ENCODE measurements at regions not wholly inside any gene's neighbourhood (a gene's known extent, or its start where the extent isn't known, plus 50 kb on each side); places are given as distances from the start of the nearest gene placed in this dataset.
"Not testable (repeated sequence)": the region's sequence is repeated elsewhere in the genome, so short reads cannot be mapped to it uniquely, and the experiment has no call there.

- no peak for DNase-seq (ENCODE audit: low read depth in 2 of 2)
Observed at GRCh38 chr10:44008270-44008916, 359.7 kb upstream of the ZNF32 start.

GRCh38 chr10:44006771-44007170 is 358.1 kb upstream of the ZNF32 start:
- DNase-seq (ENCODE audit: low read depth in 2 of 2): no peak

GRCh38 chr10:44005788-44006099 is 357.1 kb upstream of the ZNF32 start:
- no peak for DNase-seq (ENCODE audit: low read depth in 2 of 2)

GRCh38 chr10:44004913-44005787 is 356.5 kb upstream of the ZNF32 start:
- DNase-seq (ENCODE audit: low read depth in 2 of 2): no peak

GRCh38 chr10:43998021-43998809 is 349.5 kb upstream of the ZNF32 start:
- no peak for DNase-seq (ENCODE audit: low read depth in 2 of 2)

- DNase-seq (ENCODE audit: low read depth in 2 of 2): no peak
Observed at GRCh38 chr10:43997330-43997729, 348.6 kb upstream of the ZNF32 start.

- no peak for DNase-seq (ENCODE audit: low read depth in 2 of 2)
Observed at GRCh38 chr10:43994539-43994938, 345.9 kb upstream of the ZNF32 start.

GRCh38 chr10:43992816-43993215 is 344.1 kb upstream of the ZNF32 start:
- DNase-seq (ENCODE audit: low read depth in 2 of 2): not testable (repeated sequence)

- no peak for DNase-seq (ENCODE audit: low read depth in 2 of 2)
Observed at GRCh38 chr10:43986374-43986773, 337.7 kb upstream of the ZNF32 start.

- no peak for DNase-seq (ENCODE audit: low read depth in 2 of 2)
Observed at GRCh38 chr10:43985941-43986340, 337.3 kb upstream of the ZNF32 start.

GRCh38 chr10:43983856-43984271 is 335.2 kb upstream of the ZNF32 start:
- DNase-seq (ENCODE audit: low read depth in 2 of 2): no peak

GRCh38 chr10:43983405-43983804 is 334.7 kb upstream of the ZNF32 start:
- no peak for DNase-seq (ENCODE audit: low read depth in 2 of 2)

- DNase-seq (ENCODE audit: low read depth in 2 of 2): no peak
Observed at GRCh38 chr10:43982250-43982649, 333.6 kb upstream of the ZNF32 start.

GRCh38 chr10:43981696-43982095 is 333.0 kb upstream of the ZNF32 start:
- no peak for DNase-seq (ENCODE audit: low read depth in 2 of 2)

GRCh38 chr10:43981232-43981631 is 332.6 kb upstream of the ZNF32 start:
- no peak for DNase-seq (ENCODE audit: low read depth in 2 of 2)

GRCh38 chr10:43980715-43981114 is 332.0 kb upstream of the ZNF32 start:
- DNase-seq (ENCODE audit: low read depth in 2 of 2): no peak

- no peak for DNase-seq (ENCODE audit: low read depth in 2 of 2)
Observed at GRCh38 chr10:43980313-43980712, 331.6 kb upstream of the ZNF32 start.

GRCh38 chr10:43979551-43979950 is 330.9 kb upstream of the ZNF32 start:
- DNase-seq (ENCODE audit: low read depth in 2 of 2): no peak

- no peak for DNase-seq (ENCODE audit: low read depth in 2 of 2)
Observed at GRCh38 chr10:43978936-43979335, 330.3 kb upstream of the ZNF32 start.

GRCh38 chr10:43978091-43978490 is 329.4 kb upstream of the ZNF32 start:
- DNase-seq (ENCODE audit: low read depth in 2 of 2): no peak

GRCh38 chr10:43976292-43976691 is 327.6 kb upstream of the ZNF32 start:
- no peak for DNase-seq (ENCODE audit: low read depth in 2 of 2)

GRCh38 chr10:43973801-43974200 is 325.1 kb upstream of the ZNF32 start:
- no peak for DNase-seq (ENCODE audit: low read depth in 2 of 2)
